Thymus (tissue), 11 donors: ENCODE measurements at regions not wholly inside any gene's neighbourhood (a gene's known extent, or its start where the extent isn't known, plus 50 kb on each side); places are given as distances from the start of the nearest gene placed in this dataset.

Experiments
- DNase-seq, 9 donors: peaks; one replicate each; pipeline ENCODE4 v3.0.0-alpha.2; 2013; ENCODE audit warnings: low spot score in 9 of 9, low read depth in 6 of 9, missing footprints in 1 of 9
- H3K27ac ChIP-seq, 2 donors: one replicate each; pipeline ENCODE4 v1.5.1; 2013; ENCODE audit warnings: control low read depth in 1 of 2, low read depth in 1 of 2, low read length in 1 of 2, mild to moderate bottlenecking in 1 of 2, moderate library complexity in 1 of 2
- H3K27me3 ChIP-seq, 2 donors: one replicate each; pipeline ENCODE4 v1.5.1; 2013; ENCODE audit warnings: low read length in 1 of 2; ENCODE audit not compliant: control insufficient read depth in 2 of 2, insufficient read depth in 1 of 2
- H3K36me3 ChIP-seq, 2 donors: one replicate each; pipeline ENCODE4 v1.5.1; 2013; ENCODE audit warnings: low read length in 1 of 2, mild to moderate bottlenecking in 1 of 2, moderate library complexity in 1 of 2; ENCODE audit not compliant: control insufficient read depth in 2 of 2, insufficient read depth in 2 of 2
- H3K4me1 ChIP-seq, 2 donors: one replicate each; pipeline ENCODE4 v1.5.1; 2013; ENCODE audit warnings: low read length in 2 of 2; ENCODE audit not compliant: control insufficient read depth in 2 of 2, insufficient read depth in 2 of 2
- H3K4me3 ChIP-seq, 2 donors: one replicate each; pipeline ENCODE4 v1.5.1; 2013; ENCODE audit warnings: low read length in 2 of 2, control low read depth in 1 of 2, mild to moderate bottlenecking in 1 of 2
- H3K9me3 ChIP-seq, 2 donors: one replicate each; pipeline ENCODE4 v1.5.1; 2013; ENCODE audit warnings: low read length in 1 of 2, mild to moderate bottlenecking in 1 of 2; ENCODE audit not compliant: control insufficient read depth in 2 of 2, insufficient read depth in 1 of 2
- WGBS: extraction: QIAGEN DNeasy Blood & Tissue Kit; methylation state at CpG from one replicate; pipeline ENCODE4 v1.1.7; 2013; 5-methylcytosine and 5-hydroxymethylcytosine counted together
- donor health status: healthy.

- Histone ChIP-seq H3K4me3 (no peak overlapping the region), H3K36me3 (no peaks in the 10 kb centered on the region), H3K27me3 (no peaks in the 10 kb centered on the region), H3K27ac (no peak overlapping the region), H3K9me3 (no peaks in the 10 kb centered on the region), H3K4me1 (no peaks in the 10 kb centered on the region)
- DNase-seq, result no peak
- WGBS, result 98% methylated on average over 3 of the region's 3 CpGs
These were observed 355.8 kb downstream of the RPS24 start for GRCh38 chr10:78389419-78389818.

GRCh38 chr10:78390051-78390450 is 356.4 kb downstream of the RPS24 start:
- Histone ChIP-seq H3K27ac (no peak overlapping the region), H3K27me3 (no peaks in the 10 kb centered on the region), H3K9me3 (no peaks in the 10 kb centered on the region), H3K36me3 (no peaks in the 10 kb centered on the region), H3K4me1 (no peaks in the 10 kb centered on the region), H3K4me3 (no peak overlapping the region)
- no peak for DNase-seq
- 98% methylated on average over 6 of the region's 6 CpGs for WGBS

GRCh38 chr10:78390817-78391216 is 357.2 kb downstream of the RPS24 start:
- Histone ChIP-seq H3K27ac (no peak overlapping the region), H3K9me3 (no peaks in the 10 kb centered on the region), H3K4me3 (no peak overlapping the region), H3K4me1 (no peaks in the 10 kb centered on the region), H3K36me3 (no peaks in the 10 kb centered on the region), H3K27me3 (no peaks in the 10 kb centered on the region)
- no peak for DNase-seq
- 97% methylated on average over 5 of the region's 5 CpGs for WGBS

GRCh38 chr10:78391585-78391984 is 357.9 kb downstream of the RPS24 start:
- H3K36me3 ChIP-seq, result no peaks in the 10 kb centered on the region
- no peak overlapping the region for H3K4me3 ChIP-seq
- no peaks in the 10 kb centered on the region for H3K9me3 ChIP-seq
- 96% methylated on average over 7 of the region's 7 CpGs for WGBS
- H3K27ac ChIP-seq, result no peak overlapping the region
- no peak for DNase-seq
- H3K27me3 ChIP-seq, result no peaks in the 10 kb centered on the region
- no peaks in the 10 kb centered on the region for H3K4me1 ChIP-seq

- H3K4me3 ChIP-seq, result no peak overlapping the region
- DNase-seq, result no peak
- WGBS, result 98% methylated on average over 2 of the region's 2 CpGs
- H3K27ac ChIP-seq, result no peak overlapping the region
- no peaks in the 10 kb centered on the region for H3K27me3 ChIP-seq
- H3K36me3 ChIP-seq, result no peaks in the 10 kb centered on the region
- no peaks in the 10 kb centered on the region for H3K9me3 ChIP-seq
- no peaks in the 10 kb centered on the region for H3K4me1 ChIP-seq
These were observed 358.5 kb downstream of the RPS24 start for GRCh38 chr10:78392197-78392596.

- DNase-seq, result no peak
- H3K9me3 ChIP-seq, result no peaks in the 10 kb centered on the region
- no peaks in the 10 kb centered on the region for H3K27me3 ChIP-seq
- no peak overlapping the region for H3K27ac ChIP-seq
- no peaks in the 10 kb centered on the region for H3K4me1 ChIP-seq
- no peak overlapping the region for H3K4me3 ChIP-seq
- no peaks in the 10 kb centered on the region for H3K36me3 ChIP-seq
These were observed 359.4 kb downstream of the RPS24 start for GRCh38 chr10:78393094-78393493.

GRCh38 chr10:78394047-78394446 is 360.4 kb downstream of the RPS24 start:
- no peaks in the 10 kb centered on the region for H3K9me3 ChIP-seq
- H3K4me1 ChIP-seq, result no peaks in the 10 kb centered on the region
- no peaks in the 10 kb centered on the region for H3K36me3 ChIP-seq
- H3K4me3 ChIP-seq, result no peak overlapping the region
- no peaks in the 10 kb centered on the region for H3K27me3 ChIP-seq
- H3K27ac ChIP-seq, result no peak overlapping the region
- no peak for DNase-seq
- 93% methylated on average over 4 of the region's 4 CpGs for WGBS

GRCh38 chr10:78395162-78395561 is 361.5 kb downstream of the RPS24 start:
- Histone ChIP-seq H3K4me1 (no peaks in the 10 kb centered on the region), H3K27ac (no peak overlapping the region), H3K36me3 (no peaks in the 10 kb centered on the region), H3K27me3 (no peaks in the 10 kb centered on the region), H3K9me3 (no peaks in the 10 kb centered on the region), H3K4me3 (no peak overlapping the region)
- WGBS, result 98% methylated on average over 4 of the region's 4 CpGs
- no peak for DNase-seq

GRCh38 chr10:78396754-78397153 is 363.1 kb downstream of the RPS24 start:
- Histone ChIP-seq H3K27me3 (no peaks in the 10 kb centered on the region), H3K9me3 (no peaks in the 10 kb centered on the region), H3K27ac (no peak overlapping the region), H3K4me3 (no peak overlapping the region), H3K36me3 (no peaks in the 10 kb centered on the region), H3K4me1 (no peaks in the 10 kb centered on the region)
- 96% methylated on average over 4 of the region's 4 CpGs for WGBS
- DNase-seq, result no peak

- Histone ChIP-seq H3K27me3 (no peaks in the 10 kb centered on the region), H3K4me3 (no peak overlapping the region), H3K9me3 (no peaks in the 10 kb centered on the region), H3K27ac (no peak overlapping the region), H3K4me1 (no peaks in the 10 kb centered on the region), H3K36me3 (no peaks in the 10 kb centered on the region)
- 27% methylated on average over 2 of the region's 2 CpGs for WGBS
- DNase-seq, result no peak
These were observed 364.1 kb downstream of the RPS24 start for GRCh38 chr10:78397786-78398185.
